Stimulated activated CD4-positive, alpha-beta T cell treated with anti-CD3 and anti-CD28 coated beads, Interleukin-12 subunit alpha, Interleukin-12 subunit beta, amount 100 ng/mL, for 24 hours (primary cell): ENCODE measurements at regions not wholly inside any gene's neighbourhood (a gene's known extent, or its start where the extent isn't known, plus 50 kb on each side); places are given as distances from the start of the nearest gene placed in this dataset.
"Not testable (repeated sequence)": the region's sequence is repeated elsewhere in the genome, so short reads cannot be mapped to it uniquely, and the experiment has no call there.

Source experiments
- DNase-seq, 2 experiments: peaks; one replicate each; pipeline ENCODE4 v3.0.0-alpha.2; 2020; ENCODE audit warnings: low read depth in 2 of 2

DNA sequence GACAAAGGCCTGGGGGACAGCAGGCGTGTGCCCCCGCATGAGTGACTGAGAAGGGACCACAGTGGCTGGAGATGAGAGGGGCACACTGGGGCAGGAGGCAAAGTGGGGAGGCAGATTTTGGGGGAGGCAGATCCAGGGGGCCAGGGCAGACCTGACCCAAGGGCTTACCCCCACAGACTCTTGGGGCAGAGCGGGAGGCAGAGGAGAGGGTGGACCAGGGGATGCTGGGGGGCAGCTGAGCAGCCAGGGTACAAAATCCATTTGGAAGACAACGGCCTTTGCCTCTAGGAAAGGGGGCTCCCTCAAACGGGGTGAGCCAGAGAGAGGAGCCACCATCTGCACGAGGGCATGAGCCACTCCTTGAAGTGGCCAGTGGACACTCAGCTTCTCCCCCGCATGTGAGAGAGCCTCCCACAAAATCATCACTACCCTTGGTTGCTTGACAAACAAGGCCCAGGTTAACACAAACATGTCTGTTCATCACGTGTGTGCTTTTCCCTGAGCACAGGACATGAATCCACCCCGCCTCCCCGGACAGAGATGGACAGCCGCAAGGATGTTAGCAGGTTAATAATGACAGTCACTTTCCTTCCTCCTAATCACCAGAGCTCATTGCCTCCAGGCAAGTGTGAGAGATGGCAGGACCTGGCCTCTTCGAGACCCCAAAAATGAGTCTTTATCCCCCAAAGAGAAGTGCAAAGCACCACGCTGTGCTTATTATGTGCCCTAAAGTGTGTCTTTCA, 72.0 kb upstream of the RAB6C start:
- DNase-seq, result no peak

DNA sequence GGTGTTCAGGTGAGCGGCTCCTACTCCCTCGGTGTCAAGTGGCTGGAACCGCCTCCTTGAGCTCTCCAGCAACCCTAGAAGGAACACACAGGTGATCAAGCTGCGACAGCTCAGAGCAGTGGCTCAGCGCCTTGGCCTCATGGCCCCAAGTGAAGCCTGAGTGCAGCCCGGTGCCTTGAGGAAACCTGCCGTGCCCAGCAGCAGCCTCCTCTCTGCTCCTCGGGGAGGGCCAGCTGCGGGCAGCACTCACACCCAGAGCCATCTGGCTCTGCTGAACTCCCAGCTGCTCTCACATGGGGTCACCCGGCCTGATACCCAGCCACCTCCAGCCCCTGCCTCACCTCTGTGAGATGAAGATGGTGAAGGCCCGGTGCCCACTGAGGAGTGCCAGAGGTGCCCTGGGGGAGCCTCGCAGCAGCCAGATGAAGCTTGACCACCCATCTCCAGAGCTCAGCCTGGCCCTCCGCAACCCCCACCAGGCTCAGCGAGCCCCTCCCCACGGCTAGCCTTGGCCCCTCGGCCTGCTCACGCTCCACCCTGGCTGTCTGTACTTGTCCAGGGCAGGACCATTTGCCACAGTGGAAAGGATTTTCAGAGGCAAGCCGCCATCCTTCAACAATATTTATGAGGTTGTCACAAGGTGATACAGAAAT, 70.6 kb upstream of the RAB6C start:
- no peak for DNase-seq

DNA sequence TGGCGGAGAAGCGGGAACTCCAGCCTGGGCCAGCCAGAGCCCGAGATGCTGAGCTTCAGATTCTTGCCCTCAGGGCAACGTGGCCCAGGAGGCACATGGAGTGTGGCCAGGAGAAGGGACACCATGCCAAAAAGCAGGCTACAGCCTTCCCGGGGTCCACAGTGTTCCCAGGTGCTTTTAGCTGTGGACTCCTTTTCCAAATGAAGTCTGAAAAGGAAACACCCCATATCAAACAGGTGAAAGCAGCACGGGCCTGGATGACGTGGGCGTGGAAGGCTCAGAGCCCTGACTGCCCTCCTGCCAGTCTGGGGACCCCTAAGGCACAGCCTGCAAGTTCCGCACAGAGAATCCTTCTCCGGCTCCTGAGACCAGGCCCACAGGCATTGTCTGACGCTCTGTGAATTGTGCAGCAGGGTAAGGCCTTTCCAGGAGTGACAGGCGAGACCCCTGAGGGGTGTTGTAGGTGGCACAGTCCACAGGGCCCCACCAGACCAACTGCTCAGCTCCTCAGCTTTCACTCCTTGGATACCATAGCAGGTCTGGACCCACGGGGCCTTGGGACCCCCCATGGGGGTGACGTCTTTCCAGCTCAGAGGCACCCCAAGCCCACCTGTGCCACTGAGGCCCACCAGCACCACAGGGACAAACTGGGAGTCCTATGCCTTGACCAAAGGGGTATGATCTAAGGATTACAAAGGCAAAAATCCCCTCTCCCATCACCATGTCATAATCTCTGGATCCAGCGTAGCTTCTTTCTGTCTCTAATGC, 69.6 kb upstream of the RAB6C start:
- DNase-seq, result no peak

DNA sequence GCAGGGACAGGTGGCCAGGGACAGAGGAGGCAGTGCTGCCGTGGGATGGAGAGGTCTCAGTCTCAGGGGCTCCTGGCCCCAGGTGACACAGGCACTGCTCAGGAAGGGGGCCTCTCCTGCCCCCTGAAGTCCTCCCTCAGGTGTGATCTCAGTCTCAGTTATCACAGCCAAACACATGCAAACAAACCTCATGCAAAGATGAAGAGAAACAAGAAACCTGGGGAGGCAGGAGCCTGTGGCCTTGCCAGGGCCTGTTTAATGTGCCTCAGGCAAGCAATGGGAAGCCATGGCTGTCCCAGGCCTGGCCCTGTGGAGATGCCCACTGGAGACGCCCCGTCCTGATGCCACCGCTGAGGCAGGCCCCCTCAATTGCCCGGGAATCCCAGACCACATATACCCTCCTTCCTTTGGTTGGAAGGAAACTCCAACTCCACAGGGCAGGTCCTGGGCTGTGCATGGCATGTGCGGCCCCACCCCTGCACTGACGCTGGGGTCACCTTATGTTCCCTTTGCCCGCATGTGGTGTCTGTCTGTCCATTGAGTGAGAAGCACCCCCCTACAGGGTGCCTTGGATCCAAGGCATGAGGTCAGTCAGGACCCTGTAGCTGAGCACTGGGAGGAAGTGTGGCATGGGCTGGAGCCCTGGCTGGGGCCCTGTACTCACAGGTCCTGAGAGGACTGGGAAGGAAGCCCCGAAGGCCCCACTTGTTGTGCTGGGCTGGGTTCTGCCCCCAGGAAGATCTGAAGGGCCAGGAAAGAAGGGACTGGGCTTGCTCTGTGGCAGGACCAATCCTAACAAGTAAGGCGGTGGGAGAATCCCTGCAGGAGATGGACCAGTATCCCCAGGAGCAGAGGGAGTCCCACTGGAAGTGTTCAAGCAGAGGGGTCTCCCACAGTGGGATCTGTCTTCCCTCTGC, 68.8 kb upstream of the RAB6C start:
- no peak for DNase-seq

DNA sequence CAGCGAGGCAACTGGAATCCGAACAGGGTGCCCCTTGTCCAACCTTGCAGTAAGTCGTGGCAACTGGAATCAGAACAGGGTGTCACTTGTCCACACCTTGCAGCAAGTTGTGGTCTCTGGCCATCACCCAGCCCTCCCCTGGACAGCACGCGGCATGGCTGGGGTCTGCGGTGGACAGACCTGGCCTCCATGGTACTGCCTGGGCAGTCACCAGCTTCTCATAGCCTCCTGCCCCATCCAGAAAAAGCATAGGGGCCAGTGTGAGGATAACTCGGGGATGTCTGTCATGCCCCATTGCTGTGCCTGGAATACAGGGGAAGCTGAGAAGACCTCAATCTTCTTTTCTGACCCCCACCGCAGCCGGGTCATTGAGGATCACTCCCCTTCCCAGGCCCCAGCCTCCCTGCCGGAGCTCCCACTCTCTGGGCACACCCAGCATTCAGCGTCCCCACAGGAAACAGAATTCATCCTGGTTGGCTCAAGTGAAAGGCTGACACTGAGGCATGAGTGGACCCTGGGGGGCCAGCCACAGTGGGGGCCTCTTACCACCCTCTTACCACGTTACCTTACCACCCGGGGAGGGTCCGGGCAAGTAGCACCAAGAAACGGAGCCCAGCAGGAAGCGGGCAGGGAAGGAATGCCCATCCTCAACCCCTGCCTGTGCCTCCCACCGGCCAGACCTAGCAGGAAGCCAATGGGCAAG, 68.0 kb upstream of the RAB6C start:
- DNase-seq, result no peak

DNA sequence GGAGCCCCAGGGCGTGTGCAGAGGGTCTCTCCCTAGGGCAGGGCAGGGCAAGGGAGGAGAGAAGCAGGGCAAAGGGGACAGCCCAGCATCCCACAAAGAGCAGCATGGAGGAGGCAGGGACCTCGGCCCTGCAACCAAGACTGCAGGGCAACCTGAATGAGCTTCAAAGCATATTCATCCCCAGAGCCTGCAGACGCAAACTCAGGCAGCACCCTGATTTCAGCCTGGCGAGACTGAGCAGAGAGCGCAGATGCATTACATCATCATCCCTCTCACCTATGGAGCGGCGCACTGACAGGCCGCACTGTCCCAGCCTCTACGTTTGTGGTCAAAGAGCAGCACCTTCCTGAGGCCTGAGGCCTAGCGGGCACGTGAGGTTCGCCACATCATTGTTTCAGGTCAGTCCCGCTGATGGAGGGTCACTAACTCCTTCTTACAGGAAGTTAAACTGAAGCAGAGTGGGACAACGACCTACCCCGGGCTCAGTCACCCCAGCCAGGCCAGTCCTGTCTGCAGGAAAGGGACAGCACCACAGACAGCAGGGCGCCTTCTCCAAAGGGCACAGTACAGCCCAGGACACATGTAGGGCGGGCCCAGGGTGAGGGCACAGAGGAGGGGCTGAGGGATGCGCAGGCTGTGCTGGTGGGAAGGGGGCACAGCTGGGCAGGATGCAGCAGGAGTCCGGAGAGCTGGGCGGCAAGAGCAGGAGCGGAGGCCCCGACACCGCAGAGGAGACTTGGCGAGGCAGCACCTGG, 67.2 kb upstream of the RAB6C start:
- no peak for DNase-seq

DNA sequence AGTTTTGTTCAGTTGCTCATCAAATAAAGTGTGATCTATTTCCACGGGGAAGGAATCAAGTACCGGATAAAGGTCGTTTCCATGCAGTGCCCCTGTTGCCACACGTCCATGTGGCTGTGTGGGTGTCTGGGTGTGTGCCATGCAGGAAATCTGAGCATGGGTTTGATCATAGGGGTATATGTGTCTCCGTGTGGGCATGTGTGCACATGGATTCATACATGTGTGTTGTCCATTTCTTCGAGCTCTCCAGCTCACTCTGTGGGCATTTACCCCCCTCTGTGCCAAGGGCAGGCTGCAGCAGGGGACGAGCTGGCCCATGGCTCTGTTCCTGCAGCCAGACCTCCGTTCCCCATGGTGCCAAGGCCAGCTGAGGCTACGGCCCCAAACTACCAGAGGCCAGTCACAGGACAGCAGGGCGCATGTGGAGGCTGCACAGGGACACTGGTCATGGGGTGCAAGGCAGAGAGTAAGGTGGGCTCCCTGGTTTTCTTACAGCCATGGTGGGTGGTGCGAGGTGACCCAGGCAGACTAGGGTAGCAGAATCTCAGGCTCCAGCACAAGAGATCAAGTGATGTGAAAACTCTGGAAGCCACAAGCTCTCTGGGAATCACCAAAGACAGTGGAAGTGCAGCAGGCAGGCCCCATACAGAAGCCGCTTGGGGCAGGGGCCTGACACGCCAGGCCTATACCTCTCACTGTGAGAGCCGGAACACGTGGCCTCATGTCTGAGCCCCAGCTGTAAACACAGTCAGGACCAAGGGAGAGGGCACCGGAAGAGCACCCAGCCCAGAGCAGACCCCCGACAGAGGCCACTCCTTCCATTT, 66.4 kb upstream of the RAB6C start:
- DNase-seq, result no peak

DNA sequence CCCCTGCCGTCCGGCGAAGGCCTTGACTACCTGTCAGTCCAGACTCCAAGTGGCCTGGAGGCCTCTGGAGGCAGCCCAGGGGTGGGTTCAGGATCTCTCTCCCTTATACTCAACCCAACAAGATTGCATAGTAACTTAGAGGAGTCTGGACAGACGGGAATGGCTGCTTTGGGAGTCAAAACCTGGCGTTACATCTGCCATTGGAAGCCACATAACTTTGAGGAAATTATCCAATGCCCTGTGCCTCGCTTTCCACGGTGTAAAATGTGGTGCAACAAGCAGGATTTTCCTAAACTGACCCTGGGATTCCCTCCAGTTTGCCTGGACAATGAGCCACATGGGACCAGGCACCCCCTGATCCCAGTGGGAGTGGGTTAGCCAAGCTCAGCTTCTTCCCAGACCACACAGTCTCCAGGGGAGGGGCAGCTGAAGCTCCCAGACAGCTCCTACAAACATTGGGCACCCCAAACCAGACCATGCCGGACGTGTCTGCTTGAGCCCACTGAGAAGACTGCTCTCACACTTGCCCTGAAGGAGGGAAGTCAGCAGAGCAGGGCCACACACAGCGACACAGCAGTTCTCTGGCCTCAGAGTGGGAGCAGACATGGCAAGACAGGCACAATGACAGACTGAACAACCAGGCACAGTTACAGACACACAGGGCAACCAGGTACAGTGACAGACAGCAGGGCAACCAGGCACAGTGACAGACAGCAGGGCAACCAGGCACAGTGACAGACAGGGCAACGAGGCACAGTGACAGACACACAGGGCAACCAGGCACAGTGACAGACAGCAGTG, 65.6 kb upstream of the RAB6C start:
- no peak for DNase-seq

DNA sequence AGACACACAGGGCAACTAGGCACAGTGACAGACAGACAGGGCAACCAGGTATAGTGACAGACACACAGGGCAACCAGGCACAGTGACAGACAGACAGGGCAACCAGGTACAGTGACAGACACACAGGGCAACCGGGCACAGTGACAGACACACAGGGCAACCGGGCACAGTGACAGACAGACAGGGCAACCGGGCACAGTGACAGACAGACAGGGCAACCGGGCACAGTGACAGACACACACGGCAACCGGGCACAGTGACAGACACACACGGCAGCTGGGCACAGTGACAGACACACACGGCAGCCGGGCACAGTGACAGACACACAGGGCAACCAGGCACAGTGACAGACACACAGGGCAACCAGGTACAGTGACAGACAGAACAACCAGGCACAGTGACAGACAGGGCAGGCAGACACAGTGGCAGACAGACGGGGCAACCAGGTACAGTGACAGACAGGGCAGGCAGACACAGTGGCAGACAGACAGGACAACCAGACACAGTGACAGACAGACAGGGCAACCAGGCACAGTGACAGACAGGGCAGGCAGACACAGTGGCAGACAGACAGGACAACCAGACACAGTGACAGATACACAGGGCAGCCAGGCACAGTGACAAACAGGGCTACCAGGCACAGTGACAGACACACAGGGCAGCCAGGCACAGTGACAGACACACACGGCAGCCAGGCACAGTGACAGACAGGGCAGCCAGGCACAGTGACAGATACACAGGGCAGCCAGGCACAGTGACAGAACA, 64.7 kb upstream of the RAB6C start:
- no peak for DNase-seq

DNA sequence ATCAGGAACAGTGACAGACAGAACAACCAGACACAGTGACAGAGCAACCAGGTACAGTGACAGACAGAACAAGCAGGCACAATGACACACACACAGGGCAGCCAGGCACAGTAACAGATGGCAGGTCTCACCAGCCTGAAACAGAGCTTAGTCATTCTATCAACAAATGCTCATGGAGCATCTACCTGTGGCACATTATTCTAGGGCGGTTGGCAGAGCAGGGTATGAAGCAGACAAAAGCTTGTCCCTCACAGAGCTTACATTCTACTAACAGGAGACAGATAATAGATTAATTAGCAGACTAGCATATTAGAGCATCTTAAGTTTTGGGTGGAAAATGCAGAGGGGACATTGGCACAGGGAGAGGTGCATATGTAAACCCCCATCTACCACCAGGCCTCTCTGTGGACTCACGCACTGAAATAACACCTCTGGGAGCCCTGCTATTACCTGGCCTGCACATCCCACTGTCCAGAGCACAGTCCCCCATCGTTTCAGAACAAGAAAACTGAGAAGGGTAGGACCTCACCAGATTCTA, 64.1 kb upstream of the RAB6C start:
- no peak for DNase-seq

DNA sequence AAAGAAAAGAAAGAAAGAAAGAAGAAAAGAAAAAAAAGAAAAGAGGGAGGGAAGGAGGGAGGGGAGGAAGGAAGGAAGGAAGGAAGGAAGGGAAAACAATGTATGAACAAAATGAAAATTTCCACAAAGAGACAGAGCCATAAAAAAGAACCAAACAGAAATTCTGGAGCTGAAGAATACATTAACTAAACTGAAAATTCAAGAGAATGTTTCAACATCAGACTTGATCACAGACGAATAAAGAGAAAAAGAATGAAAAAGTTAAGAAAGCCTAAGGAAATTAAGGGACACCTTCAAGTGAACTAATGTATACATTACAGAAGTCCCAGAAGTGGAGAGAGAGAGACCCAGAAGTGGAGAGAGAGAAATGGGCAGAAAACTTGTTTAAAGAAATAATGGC, 60.9 kb upstream of the RAB6C start:
- no peak for DNase-seq

DNA sequence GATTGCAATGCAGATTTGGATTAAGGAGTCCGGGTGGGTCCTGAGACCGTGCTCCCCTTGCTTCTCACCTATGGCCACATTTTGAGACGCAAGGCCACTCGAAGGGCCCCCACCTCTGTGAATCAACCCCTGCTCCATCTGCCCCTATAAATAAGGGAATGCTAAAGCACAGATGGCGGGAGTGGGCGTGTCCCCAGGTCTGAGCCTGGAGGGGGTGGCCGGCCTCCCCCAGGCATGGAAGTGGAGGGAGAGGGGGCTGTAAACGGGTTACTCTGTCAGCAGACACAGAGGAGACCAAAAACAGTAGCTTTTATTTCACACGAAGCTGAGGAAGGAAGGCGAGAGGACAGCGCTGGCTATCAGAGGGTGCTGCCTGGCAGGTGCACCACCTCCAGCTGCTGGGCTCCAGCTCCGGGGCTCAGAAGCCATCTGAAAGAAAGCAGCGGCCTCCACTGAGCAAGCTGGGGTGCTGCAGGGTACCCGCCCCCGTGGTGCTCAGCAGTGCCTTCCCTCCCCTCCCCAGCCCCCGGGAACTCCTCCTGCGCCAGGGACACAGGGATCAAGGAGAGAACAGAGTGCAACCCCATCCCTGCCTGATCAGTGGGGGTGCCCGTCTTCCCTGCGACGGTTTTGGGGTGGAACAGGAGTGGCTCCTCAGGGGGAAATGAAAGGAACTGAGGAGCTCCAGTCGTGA, 56.7 kb upstream of the RAB6C start:
- DNase-seq, result no peak

DNA sequence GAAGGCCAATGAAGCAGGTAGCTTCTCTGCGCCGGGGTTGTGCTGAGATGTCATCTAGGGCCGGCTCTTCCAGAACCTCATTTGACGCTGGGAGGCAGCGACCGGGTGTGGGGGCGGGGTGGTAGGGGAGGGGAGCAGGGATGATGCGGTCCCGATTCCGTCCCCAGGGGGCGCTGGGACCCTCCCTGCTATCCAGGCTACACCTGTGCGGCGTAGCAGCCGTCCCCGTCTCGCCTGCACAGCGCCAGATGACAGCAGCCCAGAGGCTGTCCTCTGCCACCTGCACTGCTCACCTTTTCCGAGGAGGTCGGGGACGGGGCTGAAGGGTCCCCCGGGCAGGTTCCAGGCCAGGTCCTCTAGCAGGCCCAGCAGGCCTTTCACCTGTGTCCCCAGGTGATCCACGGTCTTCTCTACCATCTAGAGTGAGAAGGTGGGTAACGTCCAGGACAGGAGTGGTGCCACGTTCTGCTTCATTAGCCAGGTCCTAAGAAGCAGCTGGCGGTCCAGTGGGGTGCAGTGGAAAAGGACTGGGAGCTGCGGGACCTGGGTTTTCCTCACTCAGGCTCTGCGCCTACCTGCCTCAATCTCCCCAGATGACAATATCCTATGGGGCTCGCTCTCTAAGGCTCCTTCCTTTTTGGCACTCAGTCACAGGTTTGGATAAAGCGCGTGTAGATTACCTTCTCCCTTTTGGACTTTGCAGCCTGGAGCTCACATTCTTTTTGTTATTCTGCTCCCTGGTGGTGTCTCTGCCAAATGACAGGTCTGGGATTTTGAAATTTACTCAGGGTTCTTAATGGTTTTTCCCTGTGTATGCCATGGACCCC, 56.0 kb upstream of the RAB6C start:
- DNase-seq, result peak in 1 of 2 experiments; percentile 4

DNA sequence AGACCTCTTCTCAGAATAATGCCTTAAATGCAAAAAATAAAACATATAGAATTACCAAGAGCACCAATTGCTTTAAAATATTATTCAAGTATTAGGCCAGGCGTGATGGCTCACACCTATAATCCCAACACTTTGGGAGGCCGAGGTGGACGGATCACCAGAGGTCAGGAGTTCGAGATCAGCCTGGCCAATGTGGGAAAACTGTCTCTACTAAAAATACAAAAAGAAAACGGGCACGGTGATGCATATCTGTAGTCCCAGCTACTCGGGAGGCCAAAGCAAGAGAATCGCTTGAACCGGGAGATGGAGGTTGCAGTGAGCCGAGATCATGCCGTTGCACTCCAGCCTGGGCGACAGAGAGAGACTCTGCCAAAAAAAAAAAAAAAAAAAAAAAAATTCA, 55.4 kb upstream of the RAB6C start:
- DNase-seq, result not testable (repeated sequence)

DNA sequence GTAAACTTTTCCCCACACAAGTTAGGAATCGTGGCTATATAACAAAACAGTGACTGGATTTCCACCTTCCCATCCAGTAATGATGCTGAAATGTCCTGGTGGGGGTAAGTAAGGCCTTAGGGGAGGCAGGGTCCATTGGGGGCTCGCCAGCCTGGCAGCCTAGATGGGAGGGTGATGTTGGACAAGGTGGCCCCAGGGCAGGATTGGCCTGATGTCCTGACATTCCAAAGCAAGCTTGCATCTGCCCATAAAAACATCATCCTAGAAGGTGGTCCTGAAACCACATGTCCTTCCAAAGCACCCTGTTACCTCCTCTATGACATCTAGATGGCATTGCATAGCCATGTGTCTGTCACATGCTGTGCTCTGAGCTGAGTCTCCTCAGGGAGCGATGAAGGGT, 54.1 kb upstream of the RAB6C start:
- no peak for DNase-seq

DNA sequence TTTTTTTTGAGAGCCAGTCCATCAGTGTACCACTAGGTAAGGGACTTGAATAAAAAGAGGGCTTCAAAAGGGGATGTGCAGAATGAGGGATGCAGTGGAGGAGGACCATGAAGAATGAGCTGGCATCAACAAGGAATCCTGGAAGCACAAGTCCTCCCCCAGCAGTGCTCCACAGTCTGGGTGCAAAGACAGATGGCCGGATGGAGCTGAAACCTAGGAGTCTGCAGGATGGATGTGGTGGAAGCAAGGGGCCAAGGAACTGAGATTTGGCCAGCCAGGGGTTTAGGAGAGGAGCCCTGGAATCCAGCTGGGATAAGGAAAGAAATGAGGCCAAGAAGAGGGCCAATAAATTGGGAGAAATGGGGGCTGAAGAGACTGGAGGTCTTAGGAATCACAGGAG, 51.8 kb upstream of the RAB6C start:
- no peak for DNase-seq
